ENCODE measurements at regions not wholly inside any gene's neighbourhood (a gene's known extent, or its start where the extent isn't known, plus 50 kb on each side); places are given as distances from the start of the nearest gene placed in this dataset.
"Not testable (repeated sequence)": the region's sequence is repeated elsewhere in the genome, so short reads cannot be mapped to it uniquely, and the experiment has no call there.

- no peak overlapping the region for H3K27ac ChIP-seq (ENCODE audit: low read depth in 2 of 2, low read length in 1 of 2)
- 49 to 73% methylated on average over 1 of the region's 1 CpG for WGBS, 2 donors
- H3K36me3 ChIP-seq (ENCODE audit: control insufficient read depth in 2 of 2, insufficient read depth in 2 of 2, low read length in 1 of 2): no peaks in the 10 kb centered on the region
- H3K9me3 ChIP-seq (ENCODE audit: control insufficient read depth in 2 of 2, insufficient read depth in 1 of 2, low read depth in 1 of 2, low read length in 1 of 2): no peaks in the 10 kb centered on the region
- H3K4me1 ChIP-seq (ENCODE audit: control insufficient read depth in 2 of 2, insufficient read depth in 2 of 2, low read length in 1 of 2): no peaks in the 10 kb centered on the region
- no peak overlapping the region for H3K4me3 ChIP-seq (ENCODE audit: low read depth in 1 of 2, low read length in 2 of 2)
- no peaks in the 10 kb centered on the region for H3K27me3 ChIP-seq (ENCODE audit: control insufficient read depth in 1 of 2, insufficient read depth in 2 of 2, low read length in 2 of 2)
Measured at GRCh38 chr7:46282155-46282554, 361.1 kb upstream of the IGFBP3 start.

- Histone ChIP-seq H3K27me3 (ENCODE audit: control insufficient read depth in 1 of 2, insufficient read depth in 2 of 2, low read length in 2 of 2) (no peaks in the 10 kb centered on the region), H3K4me3 (ENCODE audit: low read depth in 1 of 2, low read length in 2 of 2) (no peak overlapping the region), H3K9me3 (ENCODE audit: control insufficient read depth in 2 of 2, insufficient read depth in 1 of 2, low read depth in 1 of 2, low read length in 1 of 2) (no peaks in the 10 kb centered on the region), H3K27ac (ENCODE audit: low read depth in 2 of 2, low read length in 1 of 2) (peak overlapping the region in 1 of 2 donors; percentile 59), H3K4me1 (ENCODE audit: control insufficient read depth in 2 of 2, insufficient read depth in 2 of 2, low read length in 1 of 2) (no peaks in the 10 kb centered on the region), H3K36me3 (ENCODE audit: control insufficient read depth in 2 of 2, insufficient read depth in 2 of 2, low read length in 1 of 2) (no peaks in the 10 kb centered on the region)
- WGBS, 2 donors: 49 to 53% methylated on average over 2 of the region's 2 CpGs
Measured at GRCh38 chr7:46281071-46281470, 360.0 kb upstream of the IGFBP3 start.

DNA sequence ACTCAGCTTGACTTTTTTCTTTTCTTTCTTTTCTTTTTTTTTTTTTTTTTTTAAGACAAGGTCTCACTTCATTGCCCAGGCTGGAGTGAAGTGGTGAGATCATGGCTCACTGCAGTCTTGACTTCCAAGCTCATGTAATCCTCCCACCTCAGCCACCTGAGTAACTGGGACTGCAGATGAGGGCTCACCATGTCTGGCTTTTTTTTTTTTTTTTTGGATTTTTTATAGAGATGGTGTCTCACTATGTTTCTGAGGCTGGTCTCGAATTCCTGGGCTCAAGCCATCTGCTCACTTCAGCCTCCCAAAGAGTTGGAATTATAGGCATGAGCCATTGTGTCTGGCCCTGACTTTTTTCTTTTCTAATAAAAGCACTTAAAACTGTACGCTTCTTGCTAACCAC lies 358.2 kb upstream of the IGFBP3 start:
- WGBS, 2 donors: 72 to 74% methylated on average over 2 of the region's 2 CpGs

DNA sequence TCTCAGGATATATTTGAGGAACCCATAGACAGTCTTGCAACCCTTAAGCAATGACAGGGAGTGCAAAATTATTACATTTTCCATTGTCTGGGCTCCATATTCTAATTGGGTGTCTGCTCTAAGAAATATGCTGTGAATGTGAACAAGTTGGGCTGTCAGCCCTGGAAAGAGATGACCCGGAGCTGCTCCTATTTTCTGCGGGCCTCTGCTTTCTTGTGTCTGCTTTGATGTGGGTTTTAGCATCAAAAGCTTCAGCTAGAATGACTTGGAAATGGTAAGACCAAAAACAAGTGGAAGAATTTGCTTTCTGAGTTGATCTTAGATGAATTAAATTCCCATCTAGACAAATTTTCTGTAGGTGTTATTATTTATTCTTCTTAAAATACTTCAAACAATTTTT lies 343.6 kb upstream of the IGFBP3 start:
- no peaks in the 10 kb centered on the region for H3K4me1 ChIP-seq (ENCODE audit: control insufficient read depth in 2 of 2, insufficient read depth in 2 of 2, low read length in 1 of 2)
- no peaks in the 10 kb centered on the region for H3K27me3 ChIP-seq (ENCODE audit: control insufficient read depth in 1 of 2, insufficient read depth in 2 of 2, low read length in 2 of 2)
- H3K27ac ChIP-seq (ENCODE audit: low read depth in 2 of 2, low read length in 1 of 2): no peak overlapping the region
- 48 to 73% methylated on average over 2 of the region's 2 CpGs for WGBS, 2 donors
- no peaks in the 10 kb centered on the region for H3K36me3 ChIP-seq (ENCODE audit: control insufficient read depth in 2 of 2, insufficient read depth in 2 of 2, low read length in 1 of 2)
- no peak overlapping the region for H3K4me3 ChIP-seq (ENCODE audit: low read depth in 1 of 2, low read length in 2 of 2)
- H3K9me3 ChIP-seq (ENCODE audit: control insufficient read depth in 2 of 2, insufficient read depth in 1 of 2, low read depth in 1 of 2, low read length in 1 of 2): peaks cover 0 to 5% of the 10 kb centered on the region in 2 donors

More for the DNA sequence above, 358.2 kb upstream of the IGFBP3 start:
- Histone ChIP-seq H3K36me3 (ENCODE audit: control insufficient read depth in 2 of 2, insufficient read depth in 2 of 2, low read length in 1 of 2) (no peaks in the 10 kb centered on the region), H3K4me3 (ENCODE audit: low read depth in 1 of 2, low read length in 2 of 2) (no peak overlapping the region), H3K4me1 (ENCODE audit: control insufficient read depth in 2 of 2, insufficient read depth in 2 of 2, low read length in 1 of 2) (no peaks in the 10 kb centered on the region), H3K9me3 (ENCODE audit: control insufficient read depth in 2 of 2, insufficient read depth in 1 of 2, low read depth in 1 of 2, low read length in 1 of 2) (no peaks in the 10 kb centered on the region), H3K27me3 (ENCODE audit: control insufficient read depth in 1 of 2, insufficient read depth in 2 of 2, low read length in 2 of 2) (no peaks in the 10 kb centered on the region), H3K27ac (ENCODE audit: low read depth in 2 of 2, low read length in 1 of 2) (no peak overlapping the region)

DNA sequence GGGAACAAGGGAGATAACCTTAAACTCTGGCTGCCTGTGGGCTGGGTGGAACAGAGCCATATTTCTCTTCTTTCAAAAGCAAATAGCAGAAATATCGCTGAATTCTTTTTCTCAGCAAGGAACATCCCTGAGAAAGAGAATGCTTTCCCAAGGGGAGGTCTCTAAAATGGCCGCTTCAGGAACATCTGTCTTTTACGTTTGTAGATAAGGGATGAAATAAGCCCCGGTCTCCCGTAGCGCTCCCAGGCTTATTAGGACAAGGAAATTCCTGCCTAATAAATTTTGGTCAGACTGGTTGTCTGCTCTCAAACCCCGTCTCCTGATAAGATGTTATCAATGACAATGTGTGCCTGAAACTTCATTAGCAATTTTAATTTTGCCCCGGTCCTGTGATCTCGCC lies 340.6 kb upstream of the IGFBP3 start:
- H3K4me3 ChIP-seq (ENCODE audit: low read depth in 1 of 2, low read length in 2 of 2); H3K4me1 ChIP-seq (ENCODE audit: control insufficient read depth in 2 of 2, insufficient read depth in 2 of 2, low read length in 1 of 2); H3K36me3 ChIP-seq (ENCODE audit: control insufficient read depth in 2 of 2, insufficient read depth in 2 of 2, low read length in 1 of 2); H3K9me3 ChIP-seq (ENCODE audit: control insufficient read depth in 2 of 2, insufficient read depth in 1 of 2, low read depth in 1 of 2, low read length in 1 of 2); H3K27ac ChIP-seq (ENCODE audit: low read depth in 2 of 2, low read length in 1 of 2); H3K27me3 ChIP-seq (ENCODE audit: control insufficient read depth in 1 of 2, insufficient read depth in 2 of 2, low read length in 2 of 2): not testable (repeated sequence)
- 95% methylated on average over 9 of the region's 9 CpGs for WGBS, 2 donors

DNA sequence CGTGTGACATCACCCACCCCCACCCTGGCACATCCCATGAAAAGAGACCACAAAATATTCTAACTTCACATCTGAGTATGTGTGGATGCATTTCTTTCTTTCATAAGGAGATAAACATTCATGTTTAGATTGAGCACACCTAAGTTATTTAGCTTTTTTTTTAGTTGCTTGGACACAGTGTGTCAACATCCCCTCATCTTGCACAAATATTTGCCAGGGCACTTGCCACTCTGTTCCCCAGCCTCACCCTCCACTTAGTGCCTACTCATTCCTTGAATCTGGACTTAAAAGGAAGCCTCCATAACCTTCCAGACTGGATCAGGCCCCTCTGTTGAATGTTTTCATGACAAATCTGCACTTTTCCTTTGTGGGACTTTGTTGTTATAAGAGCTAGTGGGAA lies 338.9 kb upstream of the IGFBP3 start:
- WGBS, 2 donors: 49 to 55% methylated on average over 1 of the region's 1 CpG
- no peak overlapping the region for H3K4me3 ChIP-seq (ENCODE audit: low read depth in 1 of 2, low read length in 2 of 2)
- no peaks in the 10 kb centered on the region for H3K36me3 ChIP-seq (ENCODE audit: control insufficient read depth in 2 of 2, insufficient read depth in 2 of 2, low read length in 1 of 2)
- no peak overlapping the region for H3K27ac ChIP-seq (ENCODE audit: low read depth in 2 of 2, low read length in 1 of 2)
- peaks cover 0 to 5% of the 10 kb centered on the region in 2 donors for H3K9me3 ChIP-seq (ENCODE audit: control insufficient read depth in 2 of 2, insufficient read depth in 1 of 2, low read depth in 1 of 2, low read length in 1 of 2)
- no peaks in the 10 kb centered on the region for H3K4me1 ChIP-seq (ENCODE audit: control insufficient read depth in 2 of 2, insufficient read depth in 2 of 2, low read length in 1 of 2)
- no peaks in the 10 kb centered on the region for H3K27me3 ChIP-seq (ENCODE audit: control insufficient read depth in 1 of 2, insufficient read depth in 2 of 2, low read length in 2 of 2)

GRCh38 chr7:46257761-46258448 lies 336.8 kb upstream of the IGFBP3 start:
- WGBS, 2 donors: 47 to 49% methylated on average over 3 of the region's 3 CpGs
- no peaks in the 10 kb centered on the region for H3K27me3 ChIP-seq (ENCODE audit: control insufficient read depth in 1 of 2, insufficient read depth in 2 of 2, low read length in 2 of 2)
- no peaks in the 10 kb centered on the region for H3K36me3 ChIP-seq (ENCODE audit: control insufficient read depth in 2 of 2, insufficient read depth in 2 of 2, low read length in 1 of 2)
- peaks cover 0 to 5% of the 10 kb centered on the region in 2 donors for H3K9me3 ChIP-seq (ENCODE audit: control insufficient read depth in 2 of 2, insufficient read depth in 1 of 2, low read depth in 1 of 2, low read length in 1 of 2)
- no peak overlapping the region for H3K27ac ChIP-seq (ENCODE audit: low read depth in 2 of 2, low read length in 1 of 2)
- no peak overlapping the region for H3K4me3 ChIP-seq (ENCODE audit: low read depth in 1 of 2, low read length in 2 of 2)
- H3K4me1 ChIP-seq (ENCODE audit: control insufficient read depth in 2 of 2, insufficient read depth in 2 of 2, low read length in 1 of 2): no peaks in the 10 kb centered on the region

- Histone ChIP-seq H3K4me1 (ENCODE audit: control insufficient read depth in 2 of 2, insufficient read depth in 2 of 2, low read length in 1 of 2) (no peaks in the 10 kb centered on the region), H3K27me3 (ENCODE audit: control insufficient read depth in 1 of 2, insufficient read depth in 2 of 2, low read length in 2 of 2) (no peaks in the 10 kb centered on the region), H3K9me3 (ENCODE audit: control insufficient read depth in 2 of 2, insufficient read depth in 1 of 2, low read depth in 1 of 2, low read length in 1 of 2) (peaks cover 0 to 5% of the 10 kb centered on the region in 2 donors), H3K4me3 (ENCODE audit: low read depth in 1 of 2, low read length in 2 of 2) (no peak overlapping the region), H3K27ac (ENCODE audit: low read depth in 2 of 2, low read length in 1 of 2) (no peak overlapping the region), H3K36me3 (ENCODE audit: control insufficient read depth in 2 of 2, insufficient read depth in 2 of 2, low read length in 1 of 2) (no peaks in the 10 kb centered on the region)
- 65 to 74% methylated on average over 8 of the region's 8 CpGs for WGBS, 2 donors
Measured at GRCh38 chr7:46256870-46257661, 336.0 kb upstream of the IGFBP3 start.

DNA sequence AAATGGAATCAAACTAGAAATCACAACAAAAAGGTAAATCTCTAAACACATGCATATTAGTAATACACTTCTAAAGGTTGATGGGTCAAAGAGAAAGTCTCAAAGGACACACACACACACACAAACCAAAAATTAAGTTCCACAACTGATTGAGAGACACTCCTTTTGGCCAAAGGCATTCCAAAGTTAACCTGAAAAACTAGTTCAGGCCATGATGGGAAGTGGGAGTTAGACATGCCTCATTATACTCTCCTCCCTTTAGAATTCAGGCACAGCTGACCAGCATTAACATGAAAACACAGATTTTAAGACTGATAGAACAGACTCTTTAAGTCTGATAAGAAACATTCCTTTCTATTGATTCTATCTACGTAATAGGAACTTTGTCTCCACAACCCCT lies 332.4 kb upstream of the IGFBP3 start:
- no peaks in the 10 kb centered on the region for H3K4me1 ChIP-seq (ENCODE audit: control insufficient read depth in 2 of 2, insufficient read depth in 2 of 2, low read length in 1 of 2)
- no peak overlapping the region for H3K27ac ChIP-seq (ENCODE audit: low read depth in 2 of 2, low read length in 1 of 2)
- H3K4me3 ChIP-seq (ENCODE audit: low read depth in 1 of 2, low read length in 2 of 2): no peak overlapping the region
- no peaks in the 10 kb centered on the region for H3K36me3 ChIP-seq (ENCODE audit: control insufficient read depth in 2 of 2, insufficient read depth in 2 of 2, low read length in 1 of 2)
- 76 to 85% methylated on average over 1 of the region's 1 CpG for WGBS, 2 donors
- no peaks in the 10 kb centered on the region for H3K9me3 ChIP-seq (ENCODE audit: control insufficient read depth in 2 of 2, insufficient read depth in 1 of 2, low read depth in 1 of 2, low read length in 1 of 2)
- no peaks in the 10 kb centered on the region for H3K27me3 ChIP-seq (ENCODE audit: control insufficient read depth in 1 of 2, insufficient read depth in 2 of 2, low read length in 2 of 2)

GRCh38 chr7:46247664-46248063 lies 326.6 kb upstream of the IGFBP3 start:
- Histone ChIP-seq H3K4me3 (ENCODE audit: low read depth in 1 of 2, low read length in 2 of 2) (no peak overlapping the region), H3K27ac (ENCODE audit: low read depth in 2 of 2, low read length in 1 of 2) (no peak overlapping the region), H3K9me3 (ENCODE audit: control insufficient read depth in 2 of 2, insufficient read depth in 1 of 2, low read depth in 1 of 2, low read length in 1 of 2) (no peaks in the 10 kb centered on the region), H3K27me3 (ENCODE audit: control insufficient read depth in 1 of 2, insufficient read depth in 2 of 2, low read length in 2 of 2) (no peaks in the 10 kb centered on the region), H3K4me1 (ENCODE audit: control insufficient read depth in 2 of 2, insufficient read depth in 2 of 2, low read length in 1 of 2) (no peaks in the 10 kb centered on the region), H3K36me3 (ENCODE audit: control insufficient read depth in 2 of 2, insufficient read depth in 2 of 2, low read length in 1 of 2) (no peaks in the 10 kb centered on the region)
- 88 to 93% methylated on average over 1 of the region's 1 CpG for WGBS, 2 donors

All from esophagus (tissue), 2 donors.